GM06990 (cell line): ENCODE measurements at regions not wholly inside any gene's neighbourhood (a gene's known extent, or its start where the extent isn't known, plus 50 kb on each side); places are given as distances from the start of the nearest gene placed in this dataset.

ENCODE experiments used
- DNase-seq: peaks from one replicate; pipeline ENCODE4 v3.0.0-alpha.2; 2011; ENCODE audit not compliant: insufficient read length; ENCODE audit errors: extremely low read depth
- H3K27me3 ChIP-seq: replicated peaks from 2 replicates; pipeline ENCODE4 v1.6.0; 2011; ENCODE audit warnings: low read length; ENCODE audit not compliant: control insufficient read depth, insufficient read depth
- H3K36me3 ChIP-seq: 2 replicates; pipeline ENCODE4 v1.5.1; 2011; ENCODE audit warnings: low read length; ENCODE audit not compliant: control insufficient read depth, insufficient read depth
- H3K4me3 ChIP-seq: replicated peaks from 2 replicates; pipeline ENCODE4 v1.5.1; 2011; ENCODE audit warnings: low read depth, mild to moderate bottlenecking, control low read depth, low read length
- CTCF ChIP-seq: IDR thresholded peaks from 2 replicates; pipeline ENCODE4 v1.5.1; 2011; ENCODE audit warnings: low read length, control low read depth, mild to moderate bottlenecking, inconsistent platforms; ENCODE audit not compliant: insufficient read depth, poor library complexity, severe bottlenecking

DNA sequence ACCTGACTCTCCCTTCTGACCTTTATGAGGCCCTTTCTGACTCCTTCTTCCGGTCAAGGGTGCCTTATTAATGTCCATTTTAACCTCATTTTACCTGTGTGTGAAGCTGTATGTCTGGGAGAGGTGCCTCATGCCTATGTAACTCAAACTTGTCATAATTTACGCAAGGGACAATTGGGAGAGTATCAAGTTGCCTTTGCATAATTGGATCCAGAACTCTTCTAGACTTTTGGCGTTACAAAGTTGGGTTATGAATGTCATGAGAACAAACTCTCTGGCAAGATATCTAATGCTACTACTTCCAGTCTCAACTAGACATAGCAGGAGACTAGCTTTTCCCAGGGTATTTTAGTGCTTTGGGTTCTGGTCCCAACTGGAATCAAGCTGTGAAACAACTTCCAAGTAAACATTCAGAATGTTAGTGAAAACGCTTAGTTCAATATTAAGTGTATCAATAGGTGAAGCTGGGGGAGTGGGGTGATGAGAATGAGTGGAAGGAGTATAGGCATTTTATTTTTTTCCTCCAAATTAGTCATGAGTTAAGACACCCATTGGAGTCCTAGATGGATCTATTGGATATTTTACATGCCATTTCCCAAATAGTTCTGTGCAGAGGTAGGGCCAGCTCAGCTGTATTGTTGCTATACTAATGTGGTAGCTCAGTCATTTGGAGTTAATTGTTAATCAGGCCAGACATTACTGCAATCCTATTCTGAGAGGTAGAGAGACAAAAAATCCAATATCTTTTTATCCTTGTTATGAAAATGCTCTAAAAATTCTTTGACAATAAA, 159.9 kb downstream of the TFAP2B start:
- H3K4me3 ChIP-seq = no peak overlapping the region
- no peaks in the 10 kb centered on the region for H3K36me3 ChIP-seq
- TF ChIP-seq CTCF = no peak
- no peak for DNase-seq
- H3K27me3 ChIP-seq = no peaks in the 10 kb centered on the region

- H3K36me3 ChIP-seq = no peaks in the 10 kb centered on the region
- no peak for TF ChIP-seq CTCF
- H3K27me3 ChIP-seq = no peaks in the 10 kb centered on the region
- no peak for DNase-seq
- no peak overlapping the region for H3K4me3 ChIP-seq
These were observed 160.5 kb downstream of the TFAP2B start for GRCh38 chr6:50979171-50979525.

DNA sequence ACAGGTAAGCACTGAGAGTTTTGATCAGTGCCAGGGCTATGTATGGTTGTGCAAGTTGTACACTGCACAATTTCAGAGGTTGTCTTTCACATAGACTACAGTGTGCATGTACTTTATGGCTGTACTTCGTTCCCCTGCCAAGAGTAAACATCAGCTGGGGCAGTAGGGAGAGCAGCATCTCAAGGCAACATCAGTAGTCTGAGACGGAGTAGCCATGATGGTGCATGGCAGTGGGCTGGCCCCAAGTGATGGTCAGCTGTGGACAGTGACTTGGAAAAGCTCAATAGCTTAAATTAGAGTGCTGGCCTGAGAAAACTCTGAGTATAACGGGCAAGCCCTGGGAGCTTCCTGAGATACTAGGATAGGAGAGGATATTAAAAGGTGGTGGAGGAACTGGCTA, 165.5 kb downstream of the TFAP2B start:
- TF ChIP-seq CTCF = no peak
- Histone ChIP-seq H3K4me3 (no peak overlapping the region), H3K27me3 (no peaks in the 10 kb centered on the region), H3K36me3 (no peaks in the 10 kb centered on the region)
- no peak for DNase-seq

DNA sequence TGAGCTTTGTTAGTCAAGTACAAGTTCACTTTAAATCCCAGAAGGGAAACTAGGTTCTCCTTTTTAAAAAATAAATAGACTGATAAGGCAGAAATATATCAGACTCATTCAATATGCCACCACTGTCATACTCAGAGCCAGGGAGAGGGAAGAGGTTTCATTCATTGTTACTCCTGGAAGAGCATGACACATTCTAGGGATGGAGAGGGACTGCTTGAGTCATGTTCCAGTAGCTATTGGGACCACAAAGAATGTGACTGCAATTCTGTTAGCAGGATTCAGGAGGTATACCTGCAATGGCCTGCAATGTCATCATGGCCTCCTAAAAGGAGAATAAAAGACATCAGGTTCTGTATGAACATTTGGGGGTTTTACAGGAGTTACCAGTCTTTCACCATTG, 167.6 kb downstream of the TFAP2B start:
- Histone ChIP-seq H3K27me3 (no peaks in the 10 kb centered on the region), H3K4me3 (no peak overlapping the region), H3K36me3 (no peaks in the 10 kb centered on the region)
- TF ChIP-seq CTCF = no peak
- DNase-seq = no peak

DNA sequence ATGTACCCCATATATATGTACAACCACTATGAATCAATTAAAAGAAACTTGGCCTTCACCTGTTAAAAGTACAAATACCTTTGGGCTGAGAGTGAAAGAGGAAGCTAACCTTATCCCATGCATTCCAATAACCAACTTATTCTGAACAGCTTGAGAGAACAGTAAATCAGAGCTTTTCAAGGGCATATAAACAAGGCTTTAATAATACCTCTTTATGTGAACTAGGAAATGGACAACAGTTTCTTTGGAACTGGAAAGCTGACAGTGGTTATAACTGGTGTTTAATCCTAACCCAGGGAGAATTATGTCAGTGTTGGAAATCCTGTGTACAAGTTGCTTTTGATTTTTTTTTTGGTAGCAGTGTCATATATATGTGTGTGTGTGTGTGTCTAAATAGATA, 170.5 kb downstream of the TFAP2B start:
- Histone ChIP-seq H3K27me3 (no peaks in the 10 kb centered on the region), H3K4me3 (no peak overlapping the region), H3K36me3 (no peaks in the 10 kb centered on the region)
- TF ChIP-seq CTCF = no peak
- no peak for DNase-seq

- no peaks in the 10 kb centered on the region for H3K27me3 ChIP-seq
- H3K36me3 ChIP-seq = no peaks in the 10 kb centered on the region
- no peak for DNase-seq
- H3K4me3 ChIP-seq = no peak overlapping the region
- TF ChIP-seq CTCF = no peak
These were observed 172.2 kb downstream of the TFAP2B start for GRCh38 chr6:50990750-50991446.
